K562 (cell line): ENCODE measurements at regions not wholly inside any gene's neighbourhood (a gene's known extent, or its start where the extent isn't known, plus 50 kb on each side); places are given as distances from the start of the nearest gene placed in this dataset.

ENCODE experiments used
- ATAC-seq: fragments of 200-7000 bp; cut with Tn5 transposase; 3 replicates; pipeline ENCODE4 v1.9.1; 2020; ENCODE audit warnings: moderate library complexity
- BruUV-seq: library from RNA; stranded (reverse); fragments of 400-500 nt; replicated peaks from 2 replicates; lab custom pipeline; 2021; lab: Mats Ljungman, UMichigan
- CTCF ChIA-PET: fragments of 300-600 bp; formaldehyde crosslinking; extraction: SDS; loops from one replicate; lab custom pipeline; 2021; ENCODE audit warnings: low intra/inter-chr PET ratio; lab: Yijun Ruan, JAX
- POLR2A ChIA-PET: fragments of 300-600, 350-650 bp; sonication (Branson Sonifier 250); formaldehyde crosslinking; extraction: SDS; loops from one replicate; lab custom pipeline; 2021; ENCODE audit warnings: antibody characterized with exemption, inconsistent platforms; lab: Yijun Ruan, JAX
- DNase-seq, 4 experiments: peaks; one replicate each; pipeline versions ENCODE4 v3.0.0 to v3.0.0-alpha.2; 2011 to 2018; ENCODE audit warnings: low spot score in 3 of 4, mixed read lengths in 3 of 4; ENCODE audit errors: extremely low read depth in 1 of 4
- FAIRE-seq: peaks from 2 replicates; lab custom pipeline; 2011; peaks lifted over from hg19 to GRCh38; lab: Jason Lieb, UNC
- H2AFZ ChIP-seq: 2 replicates; pipeline ENCODE4 v1.6.0; 2011; ENCODE audit warnings: low read depth, low read length, control low read depth, inconsistent platforms
- H3K27ac ChIP-seq: fragments of 200-600 bp; 3 replicates; pipeline ENCODE4 v1.8.0; 2011; ENCODE audit warnings: low read depth, mild to moderate bottlenecking, control low read depth, inconsistent platforms, low read length, moderate library complexity, mixed read lengths; ENCODE audit errors: extremely low read depth
- H3K27me3 ChIP-seq, 2 experiments: fragments of 300-600 bp in 1 of 2; 2 replicates in 1 of 2; 3 replicates in 1 of 2; pipeline versions ENCODE4 v1.6.0 to v1.8.0; 2011; ENCODE audit warnings: inconsistent platforms in 2 of 2, low read length in 2 of 2, mild to moderate bottlenecking in 1 of 2, mixed read lengths in 1 of 2, moderate library complexity in 1 of 2; ENCODE audit not compliant: control insufficient read depth in 2 of 2, insufficient read depth in 2 of 2
- H3K36me3 ChIP-seq: fragments of 300-600 bp; 3 replicates; pipeline ENCODE4 v1.8.0; 2011; ENCODE audit warnings: mild to moderate bottlenecking, low read length, inconsistent platforms; ENCODE audit not compliant: control insufficient read depth, insufficient read depth
- H3K4me1 ChIP-seq, 2 experiments: fragments of 200-600 bp in 1 of 2; replicated peaks in 1 of 2; 2 replicates in 1 of 2; 3 replicates in 1 of 2; pipeline versions ENCODE4 v1.5.1 to v1.8.0; 2011; ENCODE audit warnings: inconsistent platforms in 2 of 2, low read length in 2 of 2, mild to moderate bottlenecking in 1 of 2, mixed read lengths in 1 of 2, moderate library complexity in 1 of 2; ENCODE audit not compliant: control insufficient read depth in 2 of 2, insufficient read depth in 2 of 2
- H3K4me2 ChIP-seq: 2 replicates; pipeline ENCODE4 v1.6.1; 2011; ENCODE audit warnings: low read length, control low read depth, inconsistent platforms, mixed read lengths; ENCODE audit not compliant: insufficient read depth
- H3K4me3 ChIP-seq: fragments of 200-600 bp; sonication (generic), shearing (Covaris generic); 2 replicates; pipeline ENCODE4 v1.5.1; 2016; ENCODE audit warnings: control low read depth, inconsistent platforms
- H3K79me2 ChIP-seq: fragments of 200-600 bp; 3 replicates; pipeline ENCODE4 v1.8.0; 2011; ENCODE audit warnings: low read length, inconsistent platforms; ENCODE audit not compliant: control insufficient read depth, insufficient read depth
- H3K9ac ChIP-seq, 2 experiments: 2 replicates each; pipeline versions ENCODE4 v1.6.0 to v1.6.1; 2011; ENCODE audit warnings: low read depth in 2 of 2, low read length in 2 of 2, control low read depth in 1 of 2, inconsistent platforms in 1 of 2, mild to moderate bottlenecking in 1 of 2, mixed read lengths in 1 of 2; ENCODE audit not compliant: insufficient read depth in 1 of 2
- H3K9me1 ChIP-seq: one replicate; pipeline ENCODE4 v1.6.0; 2011; ENCODE audit warnings: inconsistent platforms, mild to moderate bottlenecking, low read length, moderate library complexity; ENCODE audit not compliant: control insufficient read depth, insufficient read depth
- H3K9me3 ChIP-seq: replicated peaks from 2 replicates; pipeline ENCODE4 v1.5.1; 2011; ENCODE audit warnings: low read depth, low read length, inconsistent platforms; ENCODE audit not compliant: control insufficient read depth, insufficient read depth
- H4K20me1 ChIP-seq: replicated peaks from 2 replicates; pipeline ENCODE4 v1.6.1; 2011; ENCODE audit warnings: low read length, inconsistent platforms, mixed read lengths; ENCODE audit not compliant: control insufficient read depth, insufficient read depth
- GATAD2B ChIP-seq: fragments of 450-650 bp; IDR thresholded peaks from 2 replicates; pipeline ENCODE4 v1.6.1; 2017; ENCODE audit warnings: mild to moderate bottlenecking, borderline replicate concordance
- JUND ChIP-seq, 2 experiments: IDR thresholded peaks; 2 replicates in 1 of 2; 3 replicates in 1 of 2; pipeline ENCODE4 v1.6.1; 2011; ENCODE audit warnings: borderline replicate concordance in 2 of 2, low read depth in 2 of 2, low read length in 2 of 2, improper control_type of control experiment in 1 of 2, missing biosample characterization in 1 of 2, missing genetic modification characterization in 1 of 2, missing genetic modification reagents in 1 of 2
- KLF13 ChIP-seq: fragments of 450-650 bp; IDR thresholded peaks from 2 replicates; pipeline ENCODE4 v1.6.1; 2016; ENCODE audit warnings: missing genetic modification characterization, low read depth, mild to moderate bottlenecking, missing compliant biosample characterization, moderate library complexity, borderline replicate concordance
- MIER1 ChIP-seq: fragments of 450-650 bp; IDR thresholded peaks from 2 replicates; pipeline ENCODE4 v1.6.1; 2016; ENCODE audit warnings: antibody characterized with exemption, mild to moderate bottlenecking, low read depth
- MNT ChIP-seq, 2 experiments: fragments of 450-650 bp; conservative IDR thresholded peaks; 2 replicates each; pipeline ENCODE4 v1.6.1; 2017; ENCODE audit warnings: mild to moderate bottlenecking in 2 of 2, moderate library complexity in 2 of 2
- MYBL2 ChIP-seq, 2 experiments: fragments of 450-650 bp in 1 of 2; sonication (generic) in 1 of 2; formaldehyde crosslinking in 1 of 2; IDR thresholded peaks; 2 replicates each; pipeline versions ENCODE4 v1.6.1 to v1.8.1; 2017 to 2022; ENCODE audit warnings: borderline replicate concordance in 1 of 2, inconsistent platforms in 1 of 2, low read depth in 1 of 2, mild to moderate bottlenecking in 1 of 2, missing genetic modification reagents in 1 of 2, moderate library complexity in 1 of 2
- SMARCA5 ChIP-seq: fragments of 450-650 bp; IDR thresholded peaks from 2 replicates; pipeline ENCODE4 v1.6.1; 2016
- SMARCE1 ChIP-seq: fragments of 450-650 bp; IDR thresholded peaks from 2 replicates; pipeline ENCODE4 v1.7.1; 2016; ENCODE audit warnings: mild to moderate bottlenecking
- TAF15 ChIP-seq: fragments of 200-400 bp; formaldehyde crosslinking; IDR thresholded peaks from 2 replicates; pipeline ENCODE4 v1.6.1; 2017; ENCODE audit warnings: mild to moderate bottlenecking, low read depth, low read length, moderate library complexity
- TRIM24 ChIP-seq, 2 experiments: fragments of 450-650 bp; IDR thresholded peaks; 2 replicates each; pipeline ENCODE4 v1.6.1; 2016
- ZBED1 ChIP-seq: IDR thresholded peaks from 2 replicates; pipeline ENCODE4 v1.6.1; 2014
- ZNF140 ChIP-seq: fragments of 250-450 bp; sonication (Bioruptor Pico); IDR thresholded peaks from 2 replicates; pipeline ENCODE4 v1.8.0; 2021; ENCODE audit warnings: moderate library complexity, mild to moderate bottlenecking, inconsistent platforms
- ZNF282 ChIP-seq: sonication (generic); formaldehyde crosslinking; IDR thresholded peaks from 2 replicates; pipeline ENCODE4 v1.8.1; 2023; ENCODE audit warnings: missing genetic modification reagents
- ZNF316 ChIP-seq: fragments of 450-650 bp; IDR thresholded peaks from 2 replicates; pipeline ENCODE4 v1.6.1; 2016
- WGBS: fragments of 100-300 bp; shearing (Covaris generic); methylation state at CpG from one replicate; pipeline ENCODE4 v1.1.6; 2016; ENCODE audit warnings: low coverage, mixed read lengths; ENCODE audit not compliant: insufficient coverage; ENCODE audit errors: missing lambda C conversion rate; 5-methylcytosine and 5-hydroxymethylcytosine counted together
- in situ Hi-C: fragments of 300-500 bp; cut with MboI; formaldehyde crosslinking; loops from 4 replicates; pipeline ENCODE4 v1.15.0; 2018; ENCODE audit warnings: inconsistent platforms, mixed read lengths
- intact Hi-C: fragments of 100-400 bp; cut with micrococcal nuclease; formaldehyde crosslinking; loops from 2 replicates; pipeline ENCODE4 v1.14.2; 2022

- intact Hi-C loops, result no loop called here
- Histone ChIP-seq H3K4me1 (no peaks in the 10 kb centered on the region), H4K20me1 (no peaks in the 10 kb centered on the region), H3K27me3 (no peaks in the 10 kb centered on the region)
- no peak for ATAC-seq
- POLR2A ChIA-PET, result no interaction called here
- in situ Hi-C loops, result no loop called here
- no peak for DNase-seq
- CTCF ChIA-PET, result no interaction called here
- TF ChIP-seq ZBED1 (no peak), TRIM24 (IDR thresholded peaks at IDR 0.05) (no peak), TAF15 (no peak), MIER1 (no peak)
- TF ChIP-seq, all 486 proteins: peak for 0
- no peak overlapping the region for H2AFZ ChIP-seq
- no TSS peak for BruUV-seq
- no peaks in the 10 kb centered on the region for H3K9me1 ChIP-seq
- no peaks in the 10 kb centered on the region for H3K36me3 ChIP-seq
- no peak overlapping the region for H3K27ac ChIP-seq
- H3K9ac ChIP-seq, result no peak overlapping the region
- 0% methylated on average over 1 of the region's 1 CpG for WGBS
- FAIRE-seq, result no peak
- H3K4me3 ChIP-seq, result no peak overlapping the region
- H3K79me2 ChIP-seq, result no peaks in the 10 kb centered on the region
- H3K9me3 ChIP-seq, result no peaks in the 10 kb centered on the region
- H3K4me2 ChIP-seq, result no peak overlapping the region
These were observed 307.9 kb upstream of the SMARCA2 start for GRCh38 chr9:1707291-1707690.

GRCh38 chr9:1708219-1708618 lies 306.9 kb upstream of the SMARCA2 start:
- Histone ChIP-seq H3K9me3 (no peaks in the 10 kb centered on the region), H3K27ac (no peak overlapping the region), H3K9me1 (no peaks in the 10 kb centered on the region), H3K4me2 (no peak overlapping the region), H4K20me1 (no peaks in the 10 kb centered on the region), H3K4me3 (no peak overlapping the region), H2AFZ (no peak overlapping the region), H3K4me1 (no peaks in the 10 kb centered on the region), H3K79me2 (no peaks in the 10 kb centered on the region), H3K36me3 (no peaks in the 10 kb centered on the region), H3K9ac (no peak overlapping the region), H3K27me3 (no peaks in the 10 kb centered on the region)
- ChIA-PET POLR2A (no interaction called here), CTCF (no interaction called here)
- BruUV-seq, result no TSS peak
- no CpG with 5 or more reads among the region's 1 CpG for WGBS
- FAIRE-seq (no peak), DNase-seq (no peak), ATAC-seq (no peak)
- intact Hi-C loops (no loop called here), in situ Hi-C loops (no loop called here)
- TF ChIP-seq SMARCE1 (no peak), MNT (conservative IDR thresholded peaks at IDR 0.05) (no peak), ZNF282 (CRISPR knock-in tag) (no peak), MYBL2 (IDR thresholded peaks at IDR 0.05; ENCODE audit: low read depth) (no peak), MYBL2 (CRISPR knock-in tag; IDR thresholded peaks at IDR 0.05; ENCODE audit: borderline replicate concordance) (no peak), KLF13 (no peak), JUND (IDR thresholded peaks at IDR 0.05; ENCODE audit: borderline replicate concordance, low read depth, low read length) (no peak), JUND (tag; IDR thresholded peaks at IDR 0.05; ENCODE audit: borderline replicate concordance, low read depth, low read length) (no peak), ZNF316 (no peak), SMARCA5 (no peak), ZNF140 (no peak), GATAD2B (no peak)
